HCT116 (cell line): ENCODE measurements at regions not wholly inside any gene's neighbourhood (a gene's known extent, or its start where the extent isn't known, plus 50 kb on each side); places are given as distances from the start of the nearest gene placed in this dataset.
"Not testable (repeated sequence)": the region's sequence is repeated elsewhere in the genome, so short reads cannot be mapped to it uniquely, and the experiment has no call there.

Experiments used
- ATAC-seq: fragments of 200-7000 bp; cut with Tn5 transposase; 2 replicates; pipeline ENCODE4 v1.9.1; 2020; ENCODE audit warnings: mild to moderate bottlenecking, moderate library complexity
- BruUV-seq: library from RNA; stranded (reverse); fragments of 400-500 nt; replicated peaks from 2 replicates; lab custom pipeline; 2021; lab: Mats Ljungman, UMichigan
- CTCF ChIA-PET: fragments of 300-600 bp; sonication (Branson Sonifier 250); formaldehyde crosslinking; loops from one replicate; lab custom pipeline; 2021; ENCODE audit warnings: antibody characterized with exemption; lab: Charles Lee
- POLR2A ChIA-PET: fragments of 300-600, 350-600 bp; sonication (Branson Sonifier 250); formaldehyde crosslinking; loops from one replicate; lab custom pipeline; 2021; ENCODE audit warnings: antibody characterized with exemption; lab: Charles Lee
- RAD21 ChIA-PET, 2 experiments: fragments of 300-600 bp; sonication (Branson Sonifier 250); formaldehyde crosslinking; loops; one replicate each; lab custom pipeline; 2023; ENCODE audit warnings: low total read pairs in 2 of 2; ENCODE audit not compliant: uncharacterized antibody in 2 of 2, unreplicated experiment in 2 of 2, low non-redundant PET in 1 of 2; lab: Charles Lee
- DNase-seq: peaks from one replicate; pipeline ENCODE4 v3.0.0-alpha.2; 2010; ENCODE audit warnings: low read depth, low spot score
- H2AFZ ChIP-seq: fragments of 200-600 bp; shearing (Covaris generic), sonication (generic); 2 replicates; pipeline ENCODE4 v1.6.1; 2017; ENCODE audit warnings: low read depth, mixed run types, mixed read lengths, antibody characterized with exemption, low read length; ENCODE audit not compliant: poor library complexity, severe bottlenecking
- H3K27ac ChIP-seq: 2 replicates; pipeline ENCODE4 v1.5.1; 2012; ENCODE audit warnings: low read depth, low read length
- H3K27me3 ChIP-seq: fragments of 200-600 bp; sonication (generic); 2 replicates; pipeline ENCODE4 v1.6.1; 2016; ENCODE audit warnings: mixed run types, low read length, mixed read lengths; ENCODE audit not compliant: insufficient read depth
- H3K36me3 ChIP-seq, 2 experiments: fragments of 200-500 bp in 1 of 2; fragments of 200-600 bp in 1 of 2; sonication (Bioruptor generic) in 1 of 2; sonication (generic) in 1 of 2; 2 replicates each; pipeline versions ENCODE4 v1.5.1 to v1.6.1; 2014 to 2016; ENCODE audit warnings: low read length in 2 of 2, inconsistent platforms in 1 of 2, mixed read lengths in 1 of 2, mixed run types in 1 of 2; ENCODE audit not compliant: insufficient read depth in 2 of 2, control insufficient read depth in 1 of 2
- H3K4me1 ChIP-seq, 2 experiments: fragments of 200-600 bp in 1 of 2; sonication (generic) in 1 of 2; 2 replicates each; pipeline versions ENCODE4 v1.5.1 to v1.6.1; 2012 to 2017; ENCODE audit warnings: low read length in 2 of 2, inconsistent platforms in 1 of 2, mild to moderate bottlenecking in 1 of 2, mixed read lengths in 1 of 2, mixed run types in 1 of 2, moderate library complexity in 1 of 2; ENCODE audit not compliant: insufficient read depth in 2 of 2, control insufficient read depth in 1 of 2
- H3K4me2 ChIP-seq: fragments of 200-600 bp; sonication (generic); 2 replicates; pipeline ENCODE4 v1.6.1; 2017; ENCODE audit warnings: mixed run types, low read length, mixed read lengths
- H3K4me3 ChIP-seq, 2 experiments: fragments of 200-600 bp in 1 of 2; sonication (generic) in 1 of 2; replicated peaks in 1 of 2; 2 replicates each; pipeline ENCODE4 v1.5.1; 2011 to 2016; ENCODE audit warnings: low read length in 2 of 2, control low read depth in 1 of 2, low read depth in 1 of 2, mild to moderate bottlenecking in 1 of 2, mixed read lengths in 1 of 2, mixed run types in 1 of 2
- H3K79me2 ChIP-seq: fragments of 200-600 bp; sonication (generic); 2 replicates; pipeline ENCODE4 v1.6.1; 2017; ENCODE audit warnings: mild to moderate bottlenecking, mixed run types, low read length, moderate library complexity, mixed read lengths; ENCODE audit not compliant: insufficient read depth
- H3K9ac ChIP-seq: fragments of 200-600 bp; sonication (generic); 2 replicates; pipeline ENCODE4 v1.6.1; 2016; ENCODE audit warnings: low read length, mixed read lengths
- H3K9me2 ChIP-seq: fragments of 200-600 bp; sonication (generic), shearing (Covaris generic); 2 replicates; pipeline ENCODE4 v1.6.1; 2017; ENCODE audit warnings: mixed run types, mild to moderate bottlenecking, moderate library complexity; ENCODE audit not compliant: insufficient read depth
- H3K9me3 ChIP-seq, 2 experiments: fragments of 200-500 bp in 1 of 2; fragments of 200-600 bp in 1 of 2; sonication (Bioruptor generic) in 1 of 2; sonication (generic) in 1 of 2; 2 replicates each; pipeline ENCODE4 v1.6.1; 2014 to 2017; ENCODE audit warnings: low read length in 2 of 2, mixed read lengths in 2 of 2, inconsistent platforms in 1 of 2, low read depth in 1 of 2, mild to moderate bottlenecking in 1 of 2, mixed run types in 1 of 2, moderate library complexity in 1 of 2; ENCODE audit not compliant: control insufficient read depth in 1 of 2, insufficient read depth in 1 of 2
- H4K20me1 ChIP-seq: fragments of 200-600 bp; sonication (generic), shearing (Covaris generic); 2 replicates; pipeline ENCODE4 v1.6.1; 2017; ENCODE audit warnings: mixed run types, mild to moderate bottlenecking, moderate library complexity; ENCODE audit not compliant: insufficient read depth
- ATF3 ChIP-seq: IDR thresholded peaks from 2 replicates; pipeline ENCODE4 v1.6.1; 2012
- CBX3 ChIP-seq: IDR thresholded peaks from 2 replicates; pipeline ENCODE4 v1.6.1; 2012; ENCODE audit warnings: low read depth
- CEBPB ChIP-seq: IDR thresholded peaks from 2 replicates; pipeline ENCODE4 v1.6.1; 2012; ENCODE audit warnings: low read depth
- ELF1 ChIP-seq: IDR thresholded peaks from 2 replicates; pipeline ENCODE4 v1.6.1; 2012; ENCODE audit warnings: low read depth, borderline replicate concordance
- EZH2 ChIP-seq: fragments of 200-600 bp; sonication (generic); IDR thresholded peaks from 2 replicates; pipeline ENCODE4 v1.6.1; 2017; ENCODE audit warnings: antibody characterized with exemption, mixed run types
- EZH2phosphoT487 ChIP-seq: fragments of 200-600 bp; IDR thresholded peaks from 2 replicates; pipeline ENCODE4 v1.6.1; 2018; ENCODE audit warnings: antibody characterized with exemption, borderline replicate concordance
- FOSL1 ChIP-seq: IDR thresholded peaks from 2 replicates; pipeline ENCODE4 v1.6.1; 2012; ENCODE audit warnings: low read depth
- JUND ChIP-seq: IDR thresholded peaks from 2 replicates; pipeline ENCODE4 v1.6.1; 2012
- POLR2A ChIP-seq: IDR thresholded peaks from 2 replicates; pipeline ENCODE4 v1.7.0; 2011; ENCODE audit warnings: borderline replicate concordance; ENCODE audit not compliant: insufficient read depth, insufficient read length; ENCODE audit errors: extremely low read depth
- POLR2AphosphoS5 ChIP-seq: IDR thresholded peaks from 2 replicates; pipeline ENCODE4 v1.6.1; 2011; ENCODE audit warnings: mild to moderate bottlenecking, low read depth, low read length, moderate library complexity
- REST ChIP-seq: IDR thresholded peaks from 2 replicates; pipeline ENCODE4 v1.6.1; 2012; ENCODE audit warnings: low read depth
- SP1 ChIP-seq: IDR thresholded peaks from 2 replicates; pipeline ENCODE4 v1.6.1; 2012; ENCODE audit warnings: low read depth
- SRF ChIP-seq: IDR thresholded peaks from 2 replicates; pipeline ENCODE4 v1.6.1; 2012; ENCODE audit warnings: low read depth
- TCF7L2 ChIP-seq: IDR thresholded peaks from 2 replicates; pipeline ENCODE4 v1.7.0; 2011; ENCODE audit warnings: borderline replicate concordance, inconsistent platforms; ENCODE audit not compliant: insufficient read depth, insufficient read length; ENCODE audit errors: extremely low read depth
- YY1 ChIP-seq: IDR thresholded peaks from 2 replicates; pipeline ENCODE4 v1.6.1; 2011; ENCODE audit warnings: low read length, low read depth, moderate library complexity, mild to moderate bottlenecking; ENCODE audit not compliant: insufficient replicate concordance; ENCODE audit errors: extremely low read depth
- ZBTB33 ChIP-seq: IDR thresholded peaks from 2 replicates; pipeline ENCODE4 v1.6.1; 2011; ENCODE audit warnings: mild to moderate bottlenecking, low read length, moderate library complexity; ENCODE audit not compliant: insufficient replicate concordance; ENCODE audit errors: extremely low read depth
- ZFX ChIP-seq: fragments of 450-650 bp; IDR thresholded peaks from 2 replicates; pipeline ENCODE4 v1.6.1; 2017
- intact Hi-C: fragments of 100-400 bp; cut with micrococcal nuclease; formaldehyde crosslinking; loops from 2 replicates; pipeline ENCODE4 v1.10.0; 2022

- intact Hi-C loops, H3K9ac ChIP-seq, POLR2A ChIA-PET, ATAC-seq, H4K20me1 ChIP-seq, H3K4me2 ChIP-seq, H3K27ac ChIP-seq, H3K36me3 ChIP-seq, DNase-seq, CTCF ChIA-PET, H3K4me3 ChIP-seq, H3K79me2 ChIP-seq, H3K4me1 ChIP-seq, BruUV-seq, RAD21 ChIA-PET, H2AFZ ChIP-seq, H3K9me2 ChIP-seq, H3K27me3 ChIP-seq: not testable (repeated sequence)
- H3K9me3 ChIP-seq = peaks cover 0 to 20% of the 10 kb centered on the region in 2 experiments; a peak in 2 of 4 replicates
These were observed 491.3 kb upstream of the AUTS2 start for GRCh38 chr7:69106946-69107345.

GRCh38 chr7:69108097-69108496 lies 490.2 kb upstream of the AUTS2 start:
- DNase-seq = no peak
- Histone ChIP-seq H3K9ac (no peak overlapping the region), H3K79me2 (no peaks in the 10 kb centered on the region), H2AFZ (no peak overlapping the region), H3K27me3 (no peaks in the 10 kb centered on the region), H3K9me2 (no peaks in the 10 kb centered on the region), H4K20me1 (no peaks in the 10 kb centered on the region; the same call in 1 of the 2 replicates), H3K4me1 (no peaks in the 10 kb centered on the region), H3K4me2 (no peak overlapping the region), H3K27ac (no peak overlapping the region), H3K36me3 (no peaks in the 10 kb centered on the region), H3K4me3 (no peak overlapping the region), H3K9me3 (peaks cover 0 to 20% of the 10 kb centered on the region in 2 experiments; a peak in 2 of 4 replicates)
- no peak for ATAC-seq
- intact Hi-C loops = no loop called here
- ChIA-PET RAD21 (no interaction called here), POLR2A (no interaction called here), CTCF (no interaction called here)
- BruUV-seq = no TSS peak
- no peak for TF ChIP-seq SP1
- TF ChIP-seq EZH2phosphoT487 = no peak
- TF ChIP-seq FOSL1 = no peak
- no peak for TF ChIP-seq POLR2A
- no peak for TF ChIP-seq CEBPB
- no peak for TF ChIP-seq ZBTB33
- TF ChIP-seq POLR2AphosphoS5 = no peak
- no peak for TF ChIP-seq SRF
- no peak for TF ChIP-seq TCF7L2
- no peak for TF ChIP-seq EZH2
- TF ChIP-seq ZFX = no peak
- no peak for TF ChIP-seq ELF1
- TF ChIP-seq REST = no peak
- no peak for TF ChIP-seq CBX3
- no peak for TF ChIP-seq YY1
- TF ChIP-seq JUND = no peak
- TF ChIP-seq ATF3 = no peak
